ENCODE measurements at regions not wholly inside any gene's neighbourhood (a gene's known extent, or its start where the extent isn't known, plus 50 kb on each side); places are given as distances from the start of the nearest gene placed in this dataset.

- ChIA-PET POLR2A (no interaction called here), CTCF (no interaction called here)
- H3K36me3 Mint-ChIP-seq (ENCODE audit: low read depth) = no peaks in the 10 kb centered on the region
- no peak overlapping the region for H3K4me3 Mint-ChIP-seq
- Histone ChIP-seq H3K27ac (ENCODE audit: low read depth in 1 of 2, low read length in 2 of 2) (no peak overlapping the region), H3K9me3 (ENCODE audit: control insufficient read depth in 1 of 2, insufficient read depth in 1 of 2, low read length in 2 of 2) (peaks cover 0 to 4% of the 10 kb centered on the region in 2 experiments), H3K4me1 (ENCODE audit: insufficient read depth, low read length) (no peaks in the 10 kb centered on the region), H3K36me3 (ENCODE audit: insufficient read depth, low read length) (no peaks in the 10 kb centered on the region), H3K27me3 (ENCODE audit: control insufficient read depth in 1 of 2, insufficient read depth in 2 of 2, low read length in 2 of 2) (no peaks in the 10 kb centered on the region), H3K4me3 (ENCODE audit: low read length) (no peak overlapping the region)
- TF ChIP-seq CTCF (IDR thresholded peaks at IDR 0.05) = no peak
- H3K4me1 Mint-ChIP-seq (ENCODE audit: low read depth) = no peaks in the 10 kb centered on the region
- DNase-seq = no peak
- no peaks in the 10 kb centered on the region for H3K27me3 Mint-ChIP-seq
- intact Hi-C loops (cut with DNase I, micrococcal nuclease) = no loop called here
- H3K9me3 Mint-ChIP-seq = peaks cover 14% of the 10 kb centered on the region
- no peak for ATAC-seq (ENCODE audit: poor library complexity)
- no peak overlapping the region for H3K27ac Mint-ChIP-seq
These were observed 411.8 kb upstream of the CCDC179 start for GRCh38 chr11:23272095-23272494.

GRCh38 chr11:23278121-23278520 is 417.8 kb upstream of the CCDC179 start:
- no peak for TF ChIP-seq CTCF (IDR thresholded peaks at IDR 0.05)
- POLR2A ChIA-PET = no interaction called here
- H3K36me3 ChIP-seq (ENCODE audit: insufficient read depth, low read length) = no peaks in the 10 kb centered on the region
- no peak overlapping the region for H3K4me3 ChIP-seq (ENCODE audit: low read length)
- ATAC-seq (ENCODE audit: poor library complexity) (no peak), DNase-seq (no peak)
- intact Hi-C loops (cut with DNase I, micrococcal nuclease) = no loop called here
- CTCF ChIA-PET = no interaction called here
- no peaks in the 10 kb centered on the region for H3K4me1 ChIP-seq (ENCODE audit: insufficient read depth, low read length)
- H3K27me3 ChIP-seq (ENCODE audit: control insufficient read depth in 1 of 2, insufficient read depth in 2 of 2, low read length in 2 of 2) = no peaks in the 10 kb centered on the region
- peaks cover 0 to 6% of the 10 kb centered on the region in 2 experiments for H3K9me3 ChIP-seq (ENCODE audit: control insufficient read depth in 1 of 2, insufficient read depth in 1 of 2, low read length in 2 of 2)
- Mint-ChIP-seq H3K36me3 (ENCODE audit: low read depth) (no peaks in the 10 kb centered on the region), H3K27me3 (no peaks in the 10 kb centered on the region), H3K9me3 (peaks cover 11% of the 10 kb centered on the region), H3K4me1 (ENCODE audit: low read depth) (no peaks in the 10 kb centered on the region), H3K4me3 (no peak overlapping the region), H3K27ac (no peak overlapping the region)
- no peak overlapping the region for H3K27ac ChIP-seq (ENCODE audit: low read depth in 1 of 2, low read length in 2 of 2)

GRCh38 chr11:23280088-23280487 is 419.8 kb upstream of the CCDC179 start:
- CTCF ChIA-PET = no interaction called here
- no peak for TF ChIP-seq CTCF (IDR thresholded peaks at IDR 0.05)
- H3K27ac Mint-ChIP-seq = no peak overlapping the region
- Histone ChIP-seq H3K27me3 (ENCODE audit: control insufficient read depth in 1 of 2, insufficient read depth in 2 of 2, low read length in 2 of 2) (no peaks in the 10 kb centered on the region), H3K9me3 (ENCODE audit: control insufficient read depth in 1 of 2, insufficient read depth in 1 of 2, low read length in 2 of 2) (peaks cover 0 to 6% of the 10 kb centered on the region in 2 experiments), H3K4me3 (ENCODE audit: low read length) (no peak overlapping the region), H3K36me3 (ENCODE audit: insufficient read depth, low read length) (no peaks in the 10 kb centered on the region), H3K4me1 (ENCODE audit: insufficient read depth, low read length) (no peaks in the 10 kb centered on the region), H3K27ac (ENCODE audit: low read depth in 1 of 2, low read length in 2 of 2) (no peak overlapping the region)
- peaks cover 6% of the 10 kb centered on the region for H3K9me3 Mint-ChIP-seq
- no peaks in the 10 kb centered on the region for H3K36me3 Mint-ChIP-seq (ENCODE audit: low read depth)
- intact Hi-C loops (cut with DNase I, micrococcal nuclease) = no loop called here
- POLR2A ChIA-PET = no interaction called here
- ATAC-seq (ENCODE audit: poor library complexity) (no peak), DNase-seq (no peak)
- H3K4me1 Mint-ChIP-seq (ENCODE audit: low read depth) = no peaks in the 10 kb centered on the region
- H3K27me3 Mint-ChIP-seq = no peaks in the 10 kb centered on the region
- H3K4me3 Mint-ChIP-seq = no peak overlapping the region
